ENCODE measurements at regions not wholly inside any gene's neighbourhood (a gene's known extent, or its start where the extent isn't known, plus 50 kb on each side); places are given as distances from the start of the nearest gene placed in this dataset.
"Not testable (repeated sequence)": the region's sequence is repeated elsewhere in the genome, so short reads cannot be mapped to it uniquely, and the experiment has no call there.

- no peak for DNase-seq
Observed at GRCh38 chr6:170193326-170193821, 97.5 kb downstream of the DLL1 start.

GRCh38 chr6:170192905-170193304, 98.0 kb downstream of the DLL1 start:
- no peak for DNase-seq

GRCh38 chr6:170192101-170192500, 98.8 kb downstream of the DLL1 start:
- not testable (repeated sequence) for DNase-seq

- no peak for DNase-seq
Observed at GRCh38 chr6:170190046-170190445, 100.8 kb downstream of the DLL1 start.

- DNase-seq, result no peak
Observed at GRCh38 chr6:170189236-170189635, 101.6 kb downstream of the DLL1 start.

GRCh38 chr6:170188571-170189001, 102.3 kb downstream of the DLL1 start:
- DNase-seq, result peak in 2 of 14 donors; percentile 17 to 92

- DNase-seq, result no peak
Observed at GRCh38 chr6:170187669-170188566, 103.0 kb downstream of the DLL1 start.

GRCh38 chr6:170186941-170187668, 103.8 kb downstream of the DLL1 start:
- no peak for DNase-seq

GRCh38 chr6:170186006-170186935, 104.6 kb downstream of the DLL1 start:
- DNase-seq, result no peak

- DNase-seq, result peak in 2 of 14 donors; percentile 25 to 29
Observed at GRCh38 chr6:170185175-170185978, 105.5 kb downstream of the DLL1 start.

- no peak for DNase-seq
Observed at GRCh38 chr6:170184316-170184715, 106.6 kb downstream of the DLL1 start.

GRCh38 chr6:170183521-170183920, 107.4 kb downstream of the DLL1 start:
- DNase-seq, result no peak

GRCh38 chr6:170182781-170183120, 108.1 kb downstream of the DLL1 start:
- DNase-seq, result no peak

GRCh38 chr6:170182093-170182780, 108.6 kb downstream of the DLL1 start:
- no peak for DNase-seq

GRCh38 chr6:170181338-170181690, 109.6 kb downstream of the DLL1 start:
- no peak for DNase-seq

GRCh38 chr6:170180671-170181337, 110.1 kb downstream of the DLL1 start:
- DNase-seq, result no peak

- DNase-seq, result no peak
Observed at GRCh38 chr6:170179616-170180324, 111.1 kb downstream of the DLL1 start.

GRCh38 chr6:170178561-170179477, 112.1 kb downstream of the DLL1 start:
- DNase-seq, result no peak

Data from C1 segment of cervical spinal cord (tissue), 14 donors.